Vagina (tissue), 2 donors: ENCODE measurements at regions not wholly inside any gene's neighbourhood (a gene's known extent, or its start where the extent isn't known, plus 50 kb on each side); places are given as distances from the start of the nearest gene placed in this dataset.

ENCODE experiments used
- DNase-seq, 2 donors: peaks; one replicate each; pipeline ENCODE4 v3.0.0-alpha.2; 2017; ENCODE audit errors: extremely low spot score in 2 of 2
- H3K27ac ChIP-seq: fragments of 200-600 bp; sonication (generic); one replicate; pipeline ENCODE4 v1.5.1; 2019
- H3K27me3 ChIP-seq: fragments of 200-600 bp; sonication (generic); one replicate; pipeline ENCODE4 v1.5.1; 2019
- H3K36me3 ChIP-seq, 2 donors: fragments of 200-600 bp; sonication (generic); one replicate each; pipeline ENCODE4 v1.5.1; 2017 to 2019
- H3K4me1 ChIP-seq: fragments of 200-600 bp; sonication (generic); one replicate; pipeline ENCODE4 v1.5.1; 2019
- H3K4me3 ChIP-seq, 2 donors: fragments of 200-600 bp; sonication (generic); 1 replicate in 1 of 2; 2 replicates in 1 of 2; pipeline ENCODE4 v1.5.1; 2016 to 2019
- H3K9me3 ChIP-seq: fragments of 200-600 bp; sonication (generic); one replicate; pipeline ENCODE4 v1.5.1; 2019
- CTCF ChIP-seq, 3 experiments: fragments of 450-650 bp in 2 of 3; fragments of 200-600 bp in 1 of 3; sonication (generic) in 1 of 3; IDR thresholded peaks; one replicate each; pipeline ENCODE4 v1.5.1; 2017 to 2019; ENCODE audit warnings: antibody characterized with exemption in 3 of 3, mild to moderate bottlenecking in 2 of 3, moderate library complexity in 2 of 3
- POLR2A ChIP-seq, 2 donors: fragments of 450-650 bp; IDR thresholded peaks; one replicate each; pipeline ENCODE4 v1.6.1; 2017; ENCODE audit warnings: antibody characterized with exemption in 2 of 2, mild to moderate bottlenecking in 2 of 2, moderate library complexity in 2 of 2
- POLR2AphosphoS5 ChIP-seq, 2 donors: sonication (generic); formaldehyde crosslinking; IDR thresholded peaks; one replicate each; pipeline ENCODE4 v1.9.0; 2017; ENCODE audit warnings: antibody characterized with exemption in 2 of 2, mild to moderate bottlenecking in 2 of 2, low read depth in 1 of 2; ENCODE audit not compliant: insufficient read depth in 1 of 2
- intact Hi-C: fragments of 100-400 bp; cut with DNase I; formaldehyde crosslinking; loops from one replicate; pipeline ENCODE4 v1.15.1; 2023

DNA sequence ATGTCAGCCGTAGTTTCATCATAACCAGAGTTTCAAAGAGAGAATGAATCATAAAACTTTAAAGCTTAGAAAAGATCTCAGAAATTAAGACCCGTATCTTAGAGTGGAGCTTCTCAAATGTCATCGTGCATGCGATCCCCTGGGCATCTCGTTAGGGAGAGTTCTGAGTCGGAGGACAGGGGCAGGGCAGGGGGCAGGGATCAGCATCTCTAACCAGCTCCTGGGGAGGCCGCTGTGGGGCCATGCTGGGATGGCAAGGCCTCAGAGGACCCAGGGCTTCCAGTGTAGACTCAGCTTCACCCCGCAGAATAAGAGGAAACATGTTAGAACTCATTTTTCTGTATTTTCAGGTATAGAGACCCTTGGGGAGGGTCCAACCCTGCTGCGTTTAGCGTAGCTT, 72.0 kb upstream of the AFDN start:
- Histone ChIP-seq H3K9me3 (no peaks in the 10 kb centered on the region), H3K36me3 (no peaks in the 10 kb centered on the region), H3K4me3 (no peak overlapping the region), H3K27ac (no peak overlapping the region), H3K27me3 (no peaks in the 10 kb centered on the region), H3K4me1 (peaks cover 20% of the 10 kb centered on the region)
- no peak for TF ChIP-seq POLR2A (IDR thresholded peaks at IDR 0.05)
- TF ChIP-seq CTCF (IDR thresholded peaks at IDR 0.05) = no peak
- TF ChIP-seq POLR2AphosphoS5 (IDR thresholded peaks at IDR 0.05; ENCODE audit: insufficient read depth in 1 of 2, low read depth in 1 of 2) = no peak
- DNase-seq = no peak
- intact Hi-C loops = no loop called here

DNA sequence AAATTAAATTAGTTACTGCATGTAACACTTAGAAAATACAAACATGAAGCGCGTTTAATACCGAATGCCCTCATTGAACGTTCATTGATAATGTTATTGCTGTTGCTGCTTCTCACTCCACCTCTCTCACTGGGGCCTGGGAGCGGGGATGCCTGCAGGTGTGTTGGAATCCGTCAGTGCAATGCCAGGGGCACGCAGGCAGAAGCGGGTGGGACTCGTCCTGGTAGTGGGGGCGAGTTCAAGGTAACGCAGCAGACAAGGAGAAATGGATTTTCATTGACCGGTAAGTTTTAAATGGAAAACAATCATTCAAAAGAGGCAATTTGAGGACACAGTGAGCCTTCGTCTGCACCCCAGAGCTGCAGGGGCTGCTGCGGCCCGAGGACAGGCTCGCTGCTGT, 71.2 kb upstream of the AFDN start:
- Histone ChIP-seq H3K9me3 (no peaks in the 10 kb centered on the region), H3K27ac (no peak overlapping the region), H3K4me1 (peaks cover 18% of the 10 kb centered on the region), H3K36me3 (no peaks in the 10 kb centered on the region), H3K27me3 (no peaks in the 10 kb centered on the region), H3K4me3 (no peak overlapping the region)
- TF ChIP-seq POLR2A (IDR thresholded peaks at IDR 0.05) = no peak
- TF ChIP-seq POLR2AphosphoS5 (IDR thresholded peaks at IDR 0.05; ENCODE audit: insufficient read depth in 1 of 2, low read depth in 1 of 2) = no peak
- no peak for TF ChIP-seq CTCF (IDR thresholded peaks at IDR 0.05)
- intact Hi-C loops = no loop called here
- no peak for DNase-seq

DNA sequence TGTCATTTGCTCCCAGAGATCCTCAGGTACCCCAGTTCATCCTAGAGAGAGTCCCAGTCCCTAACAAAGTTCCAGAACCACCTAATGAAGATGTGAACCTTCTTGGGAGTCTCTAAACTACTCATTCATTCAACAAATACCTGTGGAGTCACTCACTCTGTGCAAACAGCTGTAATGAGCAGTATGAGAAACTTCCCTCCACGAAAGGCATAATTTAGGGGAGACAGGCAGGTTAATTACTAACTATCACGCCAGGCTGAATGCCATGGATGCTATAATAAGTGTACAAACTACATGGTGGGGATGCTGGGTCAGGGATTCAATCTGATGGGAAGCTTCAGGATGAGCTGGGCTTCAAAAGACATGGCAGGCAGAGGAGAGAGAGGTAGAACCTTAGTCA, 70.1 kb upstream of the AFDN start:
- Histone ChIP-seq H3K27ac (no peak overlapping the region), H3K36me3 (no peaks in the 10 kb centered on the region), H3K27me3 (no peaks in the 10 kb centered on the region), H3K4me1 (peaks cover 6% of the 10 kb centered on the region), H3K9me3 (no peaks in the 10 kb centered on the region), H3K4me3 (no peak overlapping the region)
- DNase-seq = no peak
- intact Hi-C loops = no loop called here
- TF ChIP-seq POLR2A (IDR thresholded peaks at IDR 0.05) (no peak), CTCF (IDR thresholded peaks at IDR 0.05) (no peak), POLR2AphosphoS5 (IDR thresholded peaks at IDR 0.05; ENCODE audit: insufficient read depth in 1 of 2, low read depth in 1 of 2) (no peak)

GRCh38 chr6:167757249-167757648, 69.5 kb upstream of the AFDN start:
- DNase-seq = no peak
- Histone ChIP-seq H3K4me1 (no peaks in the 10 kb centered on the region), H3K4me3 (no peak overlapping the region), H3K27me3 (no peaks in the 10 kb centered on the region), H3K36me3 (no peaks in the 10 kb centered on the region), H3K27ac (no peak overlapping the region), H3K9me3 (no peaks in the 10 kb centered on the region)
- intact Hi-C loops = no loop called here
- TF ChIP-seq CTCF (IDR thresholded peaks at IDR 0.05) (no peak), POLR2A (IDR thresholded peaks at IDR 0.05) (no peak), POLR2AphosphoS5 (IDR thresholded peaks at IDR 0.05; ENCODE audit: insufficient read depth in 1 of 2, low read depth in 1 of 2) (no peak)

GRCh38 chr6:167757821-167758220, 68.9 kb upstream of the AFDN start:
- Histone ChIP-seq H3K27ac (no peak overlapping the region), H3K9me3 (no peaks in the 10 kb centered on the region), H3K27me3 (no peaks in the 10 kb centered on the region), H3K36me3 (no peaks in the 10 kb centered on the region), H3K4me1 (no peaks in the 10 kb centered on the region), H3K4me3 (no peak overlapping the region)
- TF ChIP-seq POLR2A (IDR thresholded peaks at IDR 0.05) (no peak), POLR2AphosphoS5 (IDR thresholded peaks at IDR 0.05; ENCODE audit: insufficient read depth in 1 of 2, low read depth in 1 of 2) (no peak), CTCF (IDR thresholded peaks at IDR 0.05) (no peak)
- DNase-seq = no peak
- intact Hi-C loops = no loop called here
